Endothelial cell of hepatic sinusoid (primary cell): ENCODE measurements at regions not wholly inside any gene's neighbourhood (a gene's known extent, or its start where the extent isn't known, plus 50 kb on each side); places are given as distances from the start of the nearest gene placed in this dataset.
"Not testable (repeated sequence)": the region's sequence is repeated elsewhere in the genome, so short reads cannot be mapped to it uniquely, and the experiment has no call there.

Experiments used
- in situ Hi-C: cut with HindIII; loops from 2 replicates; pipeline ENCODE4 v1.10.0; 2017; ENCODE audit warnings: low sequenced_read_pairs

- in situ Hi-C loops: no loop called here
Observed at GRCh38 chr1:157197906-157198435, 59.8 kb upstream of the ETV3 start.

GRCh38 chr1:157196670-157197456, 58.7 kb upstream of the ETV3 start:
- in situ Hi-C loops: not testable (repeated sequence)

GRCh38 chr1:157196245-157196543, 58.0 kb upstream of the ETV3 start:
- in situ Hi-C loops: no loop called here

GRCh38 chr1:157195521-157196244, 57.5 kb upstream of the ETV3 start:
- in situ Hi-C loops: no loop called here

GRCh38 chr1:157194731-157195520, 56.7 kb upstream of the ETV3 start:
- in situ Hi-C loops: no loop called here

- in situ Hi-C loops: no loop called here
Observed at GRCh38 chr1:157193702-157194391, 55.7 kb upstream of the ETV3 start.

- in situ Hi-C loops: no loop called here
Observed at GRCh38 chr1:157193219-157193618, 55.0 kb upstream of the ETV3 start.

GRCh38 chr1:157189986-157190982, 52.1 kb upstream of the ETV3 start:
- in situ Hi-C loops: no loop called here

- in situ Hi-C loops: no loop called here
Observed at GRCh38 chr1:157189096-157189495, 50.9 kb upstream of the ETV3 start.
